ENCODE measurements at regions not wholly inside any gene's neighbourhood (a gene's known extent, or its start where the extent isn't known, plus 50 kb on each side); places are given as distances from the start of the nearest gene placed in this dataset.
"Not testable (repeated sequence)": the region's sequence is repeated elsewhere in the genome, so short reads cannot be mapped to it uniquely, and the experiment has no call there.

GRCh38 chr10:2543974-2544373 is 523.4 kb upstream of the PFKP start:
- no peak overlapping the region for H3K27ac Mint-ChIP-seq

GRCh38 chr10:2543142-2543886 is 524.0 kb upstream of the PFKP start:
- Mint-ChIP-seq H3K9me3 (no peaks in the 10 kb centered on the region), H3K36me3 (ENCODE audit: low read depth) (no peaks in the 10 kb centered on the region), H3K4me3 (no peak overlapping the region), H3K27ac (no peak overlapping the region), H3K4me1 (ENCODE audit: low read depth) (no peaks in the 10 kb centered on the region), H3K27me3 (no peaks in the 10 kb centered on the region)
- intact Hi-C loops (cut with micrococcal nuclease): no loop called here

More at GRCh38 chr10:2543974-2544373, 523.4 kb upstream of the PFKP start:
- no peaks in the 10 kb centered on the region for H3K9me3 Mint-ChIP-seq
- no peaks in the 10 kb centered on the region for H3K4me1 Mint-ChIP-seq (ENCODE audit: low read depth)
- no peak overlapping the region for H3K4me3 Mint-ChIP-seq
- H3K36me3 Mint-ChIP-seq (ENCODE audit: low read depth): no peaks in the 10 kb centered on the region
- no peaks in the 10 kb centered on the region for H3K27me3 Mint-ChIP-seq
- intact Hi-C loops (cut with micrococcal nuclease): no loop called here

GRCh38 chr10:2541176-2541575 is 526.2 kb upstream of the PFKP start:
- Mint-ChIP-seq H3K4me1 (ENCODE audit: low read depth) (no peaks in the 10 kb centered on the region), H3K9me3 (no peaks in the 10 kb centered on the region), H3K27me3 (no peaks in the 10 kb centered on the region), H3K4me3 (no peak overlapping the region), H3K36me3 (ENCODE audit: low read depth) (no peaks in the 10 kb centered on the region), H3K27ac (no peak overlapping the region)
- intact Hi-C loops (cut with micrococcal nuclease): no loop called here

- intact Hi-C loops (cut with micrococcal nuclease): no loop called here
- H3K27ac Mint-ChIP-seq: no peak overlapping the region
- H3K27me3 Mint-ChIP-seq: no peaks in the 10 kb centered on the region
Observed at GRCh38 chr10:2529945-2530344, 537.4 kb upstream of the PFKP start.

GRCh38 chr10:2525781-2526180 is 541.6 kb upstream of the PFKP start:
- Mint-ChIP-seq H3K27me3 (no peaks in the 10 kb centered on the region), H3K27ac (no peak overlapping the region), H3K4me3 (no peak overlapping the region)

More at GRCh38 chr10:2529945-2530344, 537.4 kb upstream of the PFKP start:
- no peaks in the 10 kb centered on the region for H3K4me1 Mint-ChIP-seq (ENCODE audit: low read depth)
- H3K9me3 Mint-ChIP-seq: peaks cover 2% of the 10 kb centered on the region
- H3K36me3 Mint-ChIP-seq (ENCODE audit: low read depth): no peaks in the 10 kb centered on the region
- no peak overlapping the region for H3K4me3 Mint-ChIP-seq

GRCh38 chr10:2519139-2519538 is 548.2 kb upstream of the PFKP start:
- Mint-ChIP-seq H3K4me3 (no peak overlapping the region), H3K27ac (no peak overlapping the region), H3K36me3 (ENCODE audit: low read depth) (no peaks in the 10 kb centered on the region), H3K27me3 (no peaks in the 10 kb centered on the region), H3K9me3 (peaks cover 30% of the 10 kb centered on the region), H3K4me1 (ENCODE audit: low read depth) (no peaks in the 10 kb centered on the region)
- intact Hi-C loops (cut with micrococcal nuclease): no loop called here

More at GRCh38 chr10:2525781-2526180, 541.6 kb upstream of the PFKP start:
- no peaks in the 10 kb centered on the region for H3K4me1 Mint-ChIP-seq (ENCODE audit: low read depth)
- intact Hi-C loops (cut with micrococcal nuclease): no loop called here
- H3K9me3 Mint-ChIP-seq: peaks cover 19% of the 10 kb centered on the region
- H3K36me3 Mint-ChIP-seq (ENCODE audit: low read depth): no peaks in the 10 kb centered on the region

GRCh38 chr10:2509081-2509531 is 558.2 kb upstream of the PFKP start:
- Mint-ChIP-seq H3K27me3 (no peaks in the 10 kb centered on the region), H3K4me1 (ENCODE audit: low read depth) (no peaks in the 10 kb centered on the region)

GRCh38 chr10:2501366-2501940 is 565.9 kb upstream of the PFKP start:
- H3K27me3 Mint-ChIP-seq; H3K4me3 Mint-ChIP-seq; H3K4me1 Mint-ChIP-seq (ENCODE audit: low read depth); H3K27ac Mint-ChIP-seq; H3K36me3 Mint-ChIP-seq (ENCODE audit: low read depth); intact Hi-C loops (cut with micrococcal nuclease): not testable (repeated sequence)
- peaks cover 28% of the 10 kb centered on the region for H3K9me3 Mint-ChIP-seq

More at GRCh38 chr10:2509081-2509531, 558.2 kb upstream of the PFKP start:
- intact Hi-C loops (cut with micrococcal nuclease): no loop called here
- H3K27ac Mint-ChIP-seq: no peak overlapping the region
- H3K4me3 Mint-ChIP-seq: no peak overlapping the region
- no peaks in the 10 kb centered on the region for H3K36me3 Mint-ChIP-seq (ENCODE audit: low read depth)
- peaks cover 28% of the 10 kb centered on the region for H3K9me3 Mint-ChIP-seq

- H3K4me1 Mint-ChIP-seq (ENCODE audit: low read depth): no peaks in the 10 kb centered on the region
- H3K27me3 Mint-ChIP-seq: no peaks in the 10 kb centered on the region
- peaks cover 13% of the 10 kb centered on the region for H3K9me3 Mint-ChIP-seq
- no peak overlapping the region for H3K4me3 Mint-ChIP-seq
- no peak overlapping the region for H3K27ac Mint-ChIP-seq
- no peaks in the 10 kb centered on the region for H3K36me3 Mint-ChIP-seq (ENCODE audit: low read depth)
- intact Hi-C loops (cut with micrococcal nuclease): no loop called here
Observed at GRCh38 chr10:2494399-2494798, 572.9 kb upstream of the PFKP start.

GRCh38 chr10:2488446-2489005 is 578.8 kb upstream of the PFKP start:
- no peaks in the 10 kb centered on the region for H3K27me3 Mint-ChIP-seq
- intact Hi-C loops (cut with micrococcal nuclease): no loop called here
- H3K9me3 Mint-ChIP-seq: no peaks in the 10 kb centered on the region
- no peaks in the 10 kb centered on the region for H3K36me3 Mint-ChIP-seq (ENCODE audit: low read depth)
- no peaks in the 10 kb centered on the region for H3K4me1 Mint-ChIP-seq (ENCODE audit: low read depth)
- no peak overlapping the region for H3K4me3 Mint-ChIP-seq
- H3K27ac Mint-ChIP-seq: no peak overlapping the region

GRCh38 chr10:2487921-2488320 is 579.4 kb upstream of the PFKP start:
- H3K4me1 Mint-ChIP-seq (ENCODE audit: low read depth): no peaks in the 10 kb centered on the region
- no peaks in the 10 kb centered on the region for H3K27me3 Mint-ChIP-seq
- no peaks in the 10 kb centered on the region for H3K9me3 Mint-ChIP-seq
- no peak overlapping the region for H3K27ac Mint-ChIP-seq
- no peak overlapping the region for H3K4me3 Mint-ChIP-seq
- H3K36me3 Mint-ChIP-seq (ENCODE audit: low read depth): no peaks in the 10 kb centered on the region
- intact Hi-C loops (cut with micrococcal nuclease): no loop called here

GRCh38 chr10:2478656-2479055 is 588.7 kb upstream of the PFKP start:
- H3K9me3 Mint-ChIP-seq: peaks cover 31% of the 10 kb centered on the region
- intact Hi-C loops (cut with micrococcal nuclease): no loop called here
- H3K4me1 Mint-ChIP-seq (ENCODE audit: low read depth): no peaks in the 10 kb centered on the region
- H3K4me3 Mint-ChIP-seq: no peak overlapping the region
- H3K27ac Mint-ChIP-seq: no peak overlapping the region
- no peaks in the 10 kb centered on the region for H3K36me3 Mint-ChIP-seq (ENCODE audit: low read depth)
- H3K27me3 Mint-ChIP-seq: no peaks in the 10 kb centered on the region

- Mint-ChIP-seq H3K4me3 (no peak overlapping the region), H3K4me1 (ENCODE audit: low read depth) (no peaks in the 10 kb centered on the region), H3K27me3 (no peaks in the 10 kb centered on the region), H3K9me3 (peaks cover 39% of the 10 kb centered on the region), H3K36me3 (ENCODE audit: low read depth) (no peaks in the 10 kb centered on the region), H3K27ac (no peak overlapping the region)
- intact Hi-C loops (cut with micrococcal nuclease): no loop called here
Observed at GRCh38 chr10:2476812-2477553, 590.4 kb upstream of the PFKP start.

- Mint-ChIP-seq H3K4me3 (no peak overlapping the region), H3K9me3 (peaks cover 34% of the 10 kb centered on the region), H3K27ac (no peak overlapping the region), H3K36me3 (ENCODE audit: low read depth) (no peaks in the 10 kb centered on the region), H3K27me3 (no peaks in the 10 kb centered on the region), H3K4me1 (ENCODE audit: low read depth) (no peaks in the 10 kb centered on the region)
- intact Hi-C loops (cut with micrococcal nuclease): no loop called here
Observed at GRCh38 chr10:2476218-2476811, 591.0 kb upstream of the PFKP start.

Measured in dendritic cell treated with granulocyte-macrophage colony-stimulating factor and Interleukin-4, amounts not matched to agents 40 ng/mL and 50 ng/mL, for 4 days (primary cell).